CD4-positive, alpha-beta T cell (primary cell): ENCODE measurements at regions not wholly inside any gene's neighbourhood (a gene's known extent, or its start where the extent isn't known, plus 50 kb on each side); places are given as distances from the start of the nearest gene placed in this dataset.

Experiments used
- ATAC-seq: fragments of 200-7000 bp; cut with Tn5 transposase; one replicate; pipeline ENCODE4 v1.10.0; 2022; ENCODE audit warnings: mild to moderate bottlenecking; ENCODE audit not compliant: poor library complexity
- CTCF ChIA-PET: fragments of 350-600 bp; sonication (Branson Sonifier 250); formaldehyde crosslinking; loops from one replicate; lab custom pipeline; 2021; ENCODE audit warnings: antibody characterized with exemption, inconsistent platforms; lab: Charles Lee
- POLR2A ChIA-PET: fragments of 350-600 bp; sonication (Branson Sonifier 250); formaldehyde crosslinking; loops from one replicate; lab custom pipeline; 2021; ENCODE audit warnings: antibody characterized with exemption, inconsistent platforms; lab: Charles Lee
- DNase-seq, 14 experiments: peaks; one replicate each; pipeline ENCODE4 v3.0.0-alpha.2; 2013 to 2020; ENCODE audit warnings: mixed read lengths in 2 of 14
- H3K27ac ChIP-seq, 2 donors: one replicate each; pipeline versions ENCODE4 v1.5.1 to v1.7.0; 2013; ENCODE audit warnings: low read length in 2 of 2, low read depth in 1 of 2, mild to moderate bottlenecking in 1 of 2
- H3K27me3 ChIP-seq, 2 experiments: 1 replicate in 1 of 2; 2 replicates in 1 of 2; pipeline versions ENCODE4 v1.6.1 to v1.7.0; 2013; ENCODE audit warnings: low read length in 2 of 2, control low read depth in 1 of 2, mild to moderate bottlenecking in 1 of 2, moderate library complexity in 1 of 2; ENCODE audit not compliant: insufficient read depth in 2 of 2, control insufficient read depth in 1 of 2
- H3K36me3 ChIP-seq: one replicate; pipeline ENCODE4 v1.6.1; 2013; ENCODE audit warnings: low read length, control low read depth; ENCODE audit not compliant: insufficient read depth
- H3K4me1 ChIP-seq: one replicate; pipeline ENCODE4 v1.6.1; 2013; ENCODE audit warnings: low read length, control low read depth; ENCODE audit not compliant: insufficient read depth
- H3K4me3 ChIP-seq: one replicate; pipeline ENCODE4 v1.5.1; 2013; ENCODE audit warnings: mild to moderate bottlenecking, low read length, moderate library complexity
- H3K9me3 ChIP-seq, 2 experiments: 1 replicate in 1 of 2; 2 replicates in 1 of 2; pipeline versions ENCODE4 v1.6.1 to v1.7.0; 2013; ENCODE audit warnings: low read length in 2 of 2, mild to moderate bottlenecking in 2 of 2, control low read depth in 1 of 2, moderate library complexity in 1 of 2; ENCODE audit not compliant: control insufficient read depth in 1 of 2, insufficient read depth in 1 of 2
- H3K27ac Mint-ChIP-seq: one replicate; pipeline ENCODE4 v1.8.0; 2020; ENCODE audit warnings: mixed read lengths
- H3K27me3 Mint-ChIP-seq: one replicate; pipeline ENCODE4 v1.8.0; 2021; ENCODE audit warnings: mixed read lengths
- H3K36me3 Mint-ChIP-seq: one replicate; pipeline ENCODE4 v1.8.0; 2021; ENCODE audit warnings: low read depth, mixed read lengths
- H3K4me1 Mint-ChIP-seq: one replicate; pipeline ENCODE4 v1.8.0; 2021; ENCODE audit warnings: low read depth, mixed read lengths
- H3K4me3 Mint-ChIP-seq: one replicate; pipeline ENCODE4 v1.8.0; 2020; ENCODE audit warnings: mild to moderate bottlenecking, mixed read lengths
- H3K9me3 Mint-ChIP-seq: one replicate; pipeline ENCODE4 v1.8.0; 2020; ENCODE audit warnings: mixed read lengths
- intact Hi-C, 2 experiments: fragments of 100-400 bp; cut with DNase I in 1 of 2; cut with micrococcal nuclease in 1 of 2; formaldehyde crosslinking; loops; one replicate each; pipeline versions ENCODE4 v1.15.1 to v1.9.0; 2023 to 2025; cut with DNase I, micrococcal nuclease
- TF ChIP-seq, protein P1 (sequence below): fragments of 200-600 bp; IDR thresholded peaks from one replicate; pipeline ENCODE4 v1.8.0; 2022; ENCODE audit warnings: antibody characterized with exemption, mild to moderate bottlenecking

DNA sequence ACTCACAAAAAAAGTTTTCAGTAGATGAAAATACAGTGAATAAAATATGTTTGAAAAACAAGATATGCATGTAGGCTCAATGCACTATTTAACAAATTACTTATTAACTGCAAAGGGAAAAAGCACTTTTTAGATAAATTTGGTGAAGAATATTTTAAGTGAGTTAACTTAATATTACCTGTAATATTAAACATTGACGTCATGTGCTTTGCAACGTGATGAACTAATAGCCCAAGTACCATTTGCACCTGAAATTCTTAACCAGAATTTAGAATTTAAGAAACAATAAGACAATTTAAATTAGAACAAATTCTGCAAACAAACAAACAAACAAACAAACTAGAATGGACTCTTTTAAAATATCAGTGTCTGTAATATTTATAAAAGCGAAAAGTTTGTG lies 659.0 kb upstream of the NOVA1 start:
- intact Hi-C loops = no loop called here
- Mint-ChIP-seq H3K4me3 (no peak overlapping the region), H3K27ac (no peak overlapping the region), H3K4me1 (no peaks in the 10 kb centered on the region), H3K27me3 (no peaks in the 10 kb centered on the region), H3K9me3 (peaks cover 11% of the 10 kb centered on the region), H3K36me3 (no peaks in the 10 kb centered on the region)
- no peaks in the 10 kb centered on the region for H3K36me3 ChIP-seq
- H3K27ac ChIP-seq = no peak overlapping the region
- no peaks in the 10 kb centered on the region for H3K9me3 ChIP-seq
- TF ChIP-seq, protein P1, sequence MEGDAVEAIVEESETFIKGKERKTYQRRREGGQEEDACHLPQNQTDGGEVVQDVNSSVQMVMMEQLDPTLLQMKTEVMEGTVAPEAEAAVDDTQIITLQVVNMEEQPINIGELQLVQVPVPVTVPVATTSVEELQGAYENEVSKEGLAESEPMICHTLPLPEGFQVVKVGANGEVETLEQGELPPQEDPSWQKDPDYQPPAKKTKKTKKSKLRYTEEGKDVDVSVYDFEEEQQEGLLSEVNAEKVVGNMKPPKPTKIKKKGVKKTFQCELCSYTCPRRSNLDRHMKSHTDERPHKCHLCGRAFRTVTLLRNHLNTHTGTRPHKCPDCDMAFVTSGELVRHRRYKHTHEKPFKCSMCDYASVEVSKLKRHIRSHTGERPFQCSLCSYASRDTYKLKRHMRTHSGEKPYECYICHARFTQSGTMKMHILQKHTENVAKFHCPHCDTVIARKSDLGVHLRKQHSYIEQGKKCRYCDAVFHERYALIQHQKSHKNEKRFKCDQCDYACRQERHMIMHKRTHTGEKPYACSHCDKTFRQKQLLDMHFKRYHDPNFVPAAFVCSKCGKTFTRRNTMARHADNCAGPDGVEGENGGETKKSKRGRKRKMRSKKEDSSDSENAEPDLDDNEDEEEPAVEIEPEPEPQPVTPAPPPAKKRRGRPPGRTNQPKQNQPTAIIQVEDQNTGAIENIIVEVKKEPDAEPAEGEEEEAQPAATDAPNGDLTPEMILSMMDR = no peak
- H3K27me3 ChIP-seq = no peaks in the 10 kb centered on the region
- ChIA-PET POLR2A (no interaction called here), CTCF (no interaction called here)
- ATAC-seq (no peak), DNase-seq (no peak)
- H3K4me1 ChIP-seq = no peaks in the 10 kb centered on the region
- no peak overlapping the region for H3K4me3 ChIP-seq

DNA sequence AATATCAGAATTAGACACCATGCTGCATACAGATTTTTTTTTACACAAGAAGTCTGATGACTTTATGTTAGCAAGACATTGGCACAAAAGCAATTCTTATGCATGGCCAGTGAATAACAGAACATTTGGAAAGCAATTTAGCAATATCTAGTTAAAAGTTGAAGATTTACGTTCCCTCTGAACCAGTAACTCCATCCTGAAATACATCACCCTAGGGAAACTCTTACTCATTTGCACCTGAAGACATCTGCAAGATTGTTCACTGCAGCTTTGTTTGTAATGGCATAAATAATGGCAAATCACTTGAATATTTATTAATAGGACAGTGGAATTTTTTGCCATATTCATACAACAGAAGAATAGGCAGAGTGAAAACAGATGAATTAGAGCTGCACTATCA lies 670.0 kb upstream of the NOVA1 start:
- Histone ChIP-seq H3K36me3 (no peaks in the 10 kb centered on the region), H3K9me3 (no peaks in the 10 kb centered on the region), H3K27me3 (no peaks in the 10 kb centered on the region), H3K4me1 (no peaks in the 10 kb centered on the region), H3K4me3 (no peak overlapping the region), H3K27ac (no peak overlapping the region)
- Mint-ChIP-seq H3K4me1 (no peaks in the 10 kb centered on the region), H3K36me3 (no peaks in the 10 kb centered on the region), H3K9me3 (peaks cover 17% of the 10 kb centered on the region), H3K4me3 (no peak overlapping the region), H3K27ac (no peak overlapping the region), H3K27me3 (no peaks in the 10 kb centered on the region)
- DNase-seq = no peak
- POLR2A ChIA-PET = no interaction called here
- intact Hi-C loops = no loop called here
- TF ChIP-seq, protein P1 = no peak
- CTCF ChIA-PET = no interaction called here
- no peak for ATAC-seq

DNA sequence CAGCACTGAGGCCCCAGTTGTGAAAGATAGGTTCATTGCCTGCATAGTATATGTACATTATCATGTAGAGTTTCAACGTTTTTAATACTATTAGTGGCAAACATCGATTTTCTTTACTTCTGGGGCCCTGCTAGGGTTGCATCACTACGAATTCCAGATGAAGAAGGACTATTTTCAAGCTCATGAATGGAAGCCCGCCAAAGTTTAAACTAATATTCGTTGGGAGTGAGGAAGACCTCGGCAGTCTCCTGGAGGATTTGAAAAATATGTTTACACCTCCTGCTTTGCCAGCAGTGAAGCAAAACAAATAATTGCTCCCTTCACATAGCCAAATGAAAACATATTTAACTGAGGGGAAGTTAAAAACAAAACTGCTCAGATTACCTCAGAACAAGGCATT lies 672.9 kb upstream of the NOVA1 start:
- H3K27me3 ChIP-seq = no peaks in the 10 kb centered on the region
- H3K36me3 Mint-ChIP-seq = no peaks in the 10 kb centered on the region
- no peak overlapping the region for H3K4me3 Mint-ChIP-seq
- TF ChIP-seq, protein P1 = no peak
- H3K27ac Mint-ChIP-seq = no peak overlapping the region
- ChIA-PET CTCF (no interaction called here), POLR2A (no interaction called here)
- intact Hi-C loops = no loop called here
- ATAC-seq = no peak
- no peak overlapping the region for H3K27ac ChIP-seq
- peaks cover 12% of the 10 kb centered on the region for H3K9me3 Mint-ChIP-seq
- no peaks in the 10 kb centered on the region for H3K36me3 ChIP-seq
- no peak overlapping the region for H3K4me3 ChIP-seq
- H3K9me3 ChIP-seq = no peaks in the 10 kb centered on the region
- H3K4me1 ChIP-seq = no peaks in the 10 kb centered on the region
- H3K4me1 Mint-ChIP-seq = no peaks in the 10 kb centered on the region
- H3K27me3 Mint-ChIP-seq = no peaks in the 10 kb centered on the region
- no peak for DNase-seq
